OCI-LY3 (cell line): ENCODE measurements at regions not wholly inside any gene's neighbourhood (a gene's known extent, or its start where the extent isn't known, plus 50 kb on each side); places are given as distances from the start of the nearest gene placed in this dataset.

Experiments used
- H2AFZ ChIP-seq: fragments of 200-600, 300-600 bp; shearing (Covaris generic); 2 replicates; pipeline ENCODE4 v1.6.0; 2014; ENCODE audit warnings: antibody characterized with exemption, low read depth, low read length
- H3K27ac ChIP-seq: fragments of 200-600, 300-600 bp; sonication (generic); 2 replicates; pipeline ENCODE4 v1.5.1; 2014; ENCODE audit warnings: mild to moderate bottlenecking, low read length, moderate library complexity, mixed read lengths
- H3K27me3 ChIP-seq: fragments of 200-600, 300-600 bp; sonication (generic); 2 replicates; pipeline ENCODE4 v1.6.1; 2014; ENCODE audit warnings: low read depth, low read length, mixed read lengths
- H3K36me3 ChIP-seq: fragments of 200-600, 300-600 bp; sonication (generic); replicated peaks from 2 replicates; pipeline ENCODE3; 2014; ENCODE audit warnings: low read depth, low read length, mixed read lengths
- H3K4me1 ChIP-seq: fragments of 300-600, 200-600 bp; sonication (generic); 2 replicates; pipeline ENCODE4 v1.6.1; 2014; ENCODE audit warnings: low read length, mixed read lengths
- H3K4me2 ChIP-seq: fragments of 200-600, 300-600 bp; sonication (generic); 2 replicates; pipeline ENCODE4 v1.6.1; 2014; ENCODE audit warnings: low read length, mixed read lengths
- H3K4me3 ChIP-seq: fragments of 300-600, 200-600 bp; sonication (generic); 2 replicates; pipeline ENCODE4 v1.5.1; 2014; ENCODE audit warnings: antibody characterized with exemption, mild to moderate bottlenecking, low read length, moderate library complexity
- H3K79me2 ChIP-seq: fragments of 300-600, 200-600 bp; shearing (Covaris generic); 2 replicates; pipeline ENCODE4 v1.6.1; 2014; ENCODE audit warnings: mild to moderate bottlenecking, low read length, mixed read lengths
- H3K9ac ChIP-seq: fragments of 300-600, 200-600 bp; shearing (Covaris generic); 2 replicates; pipeline ENCODE4 v1.6.0; 2014; ENCODE audit warnings: mild to moderate bottlenecking, low read length, moderate library complexity
- H3K9me3 ChIP-seq: fragments of 200-600, 300-600 bp; shearing (Covaris generic); 2 replicates; pipeline ENCODE4 v1.6.1; 2014; ENCODE audit warnings: low read length, mixed read lengths; ENCODE audit not compliant: insufficient read depth
- H4K20me1 ChIP-seq: fragments of 200-600, 300-600 bp; sonication (generic); 2 replicates; pipeline ENCODE4 v1.6.1; 2016; ENCODE audit warnings: low read length, mixed read lengths; ENCODE audit not compliant: insufficient read depth
- CTCF ChIP-seq: fragments of 200-600, 300-600 bp; sonication (generic); IDR thresholded peaks from 2 replicates; pipeline ENCODE4 v1.5.1; 2014; ENCODE audit warnings: antibody characterized with exemption, low read length, low read depth
- EZH2phosphoT487 ChIP-seq: fragments of 200-600 bp; shearing (Covaris generic); IDR thresholded peaks from 2 replicates; pipeline ENCODE4 v1.6.1; 2018; ENCODE audit warnings: antibody characterized with exemption, mixed run types, low read depth

- Histone ChIP-seq H2AFZ (no peak overlapping the region), H3K36me3 (no peaks in the 10 kb centered on the region), H3K4me3 (no peak overlapping the region), H3K4me1 (no peaks in the 10 kb centered on the region), H3K4me2 (no peak overlapping the region), H4K20me1 (no peaks in the 10 kb centered on the region), H3K27ac (no peak overlapping the region), H3K9me3 (no peaks in the 10 kb centered on the region), H3K9ac (no peak overlapping the region), H3K79me2 (no peaks in the 10 kb centered on the region), H3K27me3 (no peaks in the 10 kb centered on the region)
- TF ChIP-seq EZH2phosphoT487 = no peak
- no peak for TF ChIP-seq CTCF
These were observed 58.9 kb upstream of the CTNNA2 start for GRCh38 chr2:79453918-79454317.

GRCh38 chr2:79452651-79453050 is 60.2 kb upstream of the CTNNA2 start:
- Histone ChIP-seq H4K20me1 (no peaks in the 10 kb centered on the region), H3K4me2 (no peak overlapping the region), H3K27me3 (no peaks in the 10 kb centered on the region), H3K9me3 (no peaks in the 10 kb centered on the region), H2AFZ (no peak overlapping the region), H3K4me1 (no peaks in the 10 kb centered on the region), H3K9ac (no peak overlapping the region), H3K36me3 (no peaks in the 10 kb centered on the region), H3K4me3 (no peak overlapping the region), H3K79me2 (no peaks in the 10 kb centered on the region), H3K27ac (no peak overlapping the region)
- TF ChIP-seq CTCF (no peak), EZH2phosphoT487 (no peak)

- Histone ChIP-seq H3K9ac (no peak overlapping the region), H2AFZ (no peak overlapping the region), H3K4me1 (no peaks in the 10 kb centered on the region), H3K9me3 (no peaks in the 10 kb centered on the region), H3K27ac (no peak overlapping the region), H3K4me3 (no peak overlapping the region), H3K79me2 (no peaks in the 10 kb centered on the region), H3K4me2 (no peak overlapping the region), H3K27me3 (no peaks in the 10 kb centered on the region), H4K20me1 (no peaks in the 10 kb centered on the region), H3K36me3 (no peaks in the 10 kb centered on the region)
- TF ChIP-seq EZH2phosphoT487 (no peak), CTCF (no peak)
These were observed 65.4 kb upstream of the CTNNA2 start for GRCh38 chr2:79447463-79447862.

GRCh38 chr2:79446313-79446712 is 66.5 kb upstream of the CTNNA2 start:
- H3K4me2 ChIP-seq = no peak overlapping the region
- H3K9ac ChIP-seq = no peak overlapping the region
- H4K20me1 ChIP-seq = no peaks in the 10 kb centered on the region
- H3K27ac ChIP-seq = no peak overlapping the region
- no peaks in the 10 kb centered on the region for H3K27me3 ChIP-seq
- TF ChIP-seq CTCF = no peak
- TF ChIP-seq EZH2phosphoT487 = no peak
- H3K4me1 ChIP-seq = no peaks in the 10 kb centered on the region
- H3K4me3 ChIP-seq = no peak overlapping the region
- no peaks in the 10 kb centered on the region for H3K36me3 ChIP-seq
- H3K9me3 ChIP-seq = no peaks in the 10 kb centered on the region
- no peak overlapping the region for H2AFZ ChIP-seq
- H3K79me2 ChIP-seq = no peaks in the 10 kb centered on the region
